HepG2 (cell line): ENCODE measurements at regions not wholly inside any gene's neighbourhood (a gene's known extent, or its start where the extent isn't known, plus 50 kb on each side); places are given as distances from the start of the nearest gene placed in this dataset.
A peak's percentile ranks its signal among the peaks of the same experiment; 100 is the strongest.

Experiments used
- CEBPG ChIP-seq: IDR thresholded peaks from 2 replicates; pipeline ENCODE4 v1.6.1; 2016
- KDM3A ChIP-seq: IDR thresholded peaks from 2 replicates; pipeline ENCODE4 v1.6.1; 2018; ENCODE audit warnings: low read depth, missing compliant biosample characterization
- KLF12 ChIP-seq: sonication (generic); formaldehyde crosslinking; IDR thresholded peaks from 2 replicates; pipeline ENCODE4 v1.4.0; 2020; ENCODE audit warnings: missing genetic modification reagents, borderline replicate concordance
- MBNL3 ChIP-seq: fragments of 250-450 bp; sonication (Bioruptor Pico); conservative IDR thresholded peaks from 2 replicates; pipeline ENCODE4 v1.8.0; 2022; ENCODE audit warnings: mild to moderate bottlenecking, inconsistent platforms
- SMAD3 ChIP-seq: sonication (generic); formaldehyde crosslinking; IDR thresholded peaks from 2 replicates; pipeline ENCODE4 v1.4.0; 2020; ENCODE audit warnings: missing genetic modification reagents
- SOX5 ChIP-seq: IDR thresholded peaks from 2 replicates; pipeline ENCODE4 v1.6.1; 2016; ENCODE audit warnings: borderline replicate concordance
- TOPORS ChIP-seq: sonication (generic); formaldehyde crosslinking; IDR thresholded peaks from 2 replicates; pipeline ENCODE4 v1.8.0; 2023; ENCODE audit warnings: mild to moderate bottlenecking, missing genetic modification reagents
- XBP1 ChIP-seq: sonication (generic); formaldehyde crosslinking; IDR thresholded peaks from 2 replicates; pipeline ENCODE4 v1.5.0; 2020; ENCODE audit warnings: missing genetic modification reagents
- ZFP90 ChIP-seq: sonication (generic); formaldehyde crosslinking; IDR thresholded peaks from 2 replicates; pipeline ENCODE4 v1.8.0; 2022; ENCODE audit warnings: missing genetic modification reagents, mild to moderate bottlenecking, inconsistent platforms, borderline replicate concordance
- ZMYM4 ChIP-seq: sonication (generic); formaldehyde crosslinking; IDR thresholded peaks from 2 replicates; pipeline ENCODE4 v1.8.1; 2023; ENCODE audit warnings: mild to moderate bottlenecking, missing genetic modification reagents
- ZNF280D ChIP-seq: sonication (generic); formaldehyde crosslinking; IDR thresholded peaks from 2 replicates; pipeline ENCODE4 v1.5.1; 2020; ENCODE audit warnings: mild to moderate bottlenecking, missing genetic modification reagents
- ZNF367 ChIP-seq: sonication (generic); formaldehyde crosslinking; IDR thresholded peaks from 2 replicates; pipeline ENCODE4 v1.4.0; 2020; ENCODE audit warnings: missing genetic modification reagents, borderline replicate concordance
- ZNF503 ChIP-seq: sonication (generic); formaldehyde crosslinking; IDR thresholded peaks from 2 replicates; pipeline ENCODE4 v1.4.0; 2020; ENCODE audit warnings: missing genetic modification reagents
- ZNF567 ChIP-seq: sonication (generic); formaldehyde crosslinking; IDR thresholded peaks from 2 replicates; pipeline ENCODE4 v1.8.1; 2023; ENCODE audit warnings: mild to moderate bottlenecking, missing genetic modification reagents, borderline replicate concordance
- TF ChIP-seq, protein P1 (sequence below): sonication (generic); formaldehyde crosslinking; IDR thresholded peaks from 2 replicates; pipeline ENCODE4 v1.8.1; 2023; ENCODE audit warnings: mild to moderate bottlenecking, missing genetic modification reagents
- TF ChIP-seq, protein P2 (sequence below): sonication (generic); formaldehyde crosslinking; IDR thresholded peaks from 2 replicates; pipeline ENCODE4 v1.4.0; 2020; ENCODE audit warnings: mild to moderate bottlenecking, missing genetic modification reagents

- TF ChIP-seq, protein P1, sequence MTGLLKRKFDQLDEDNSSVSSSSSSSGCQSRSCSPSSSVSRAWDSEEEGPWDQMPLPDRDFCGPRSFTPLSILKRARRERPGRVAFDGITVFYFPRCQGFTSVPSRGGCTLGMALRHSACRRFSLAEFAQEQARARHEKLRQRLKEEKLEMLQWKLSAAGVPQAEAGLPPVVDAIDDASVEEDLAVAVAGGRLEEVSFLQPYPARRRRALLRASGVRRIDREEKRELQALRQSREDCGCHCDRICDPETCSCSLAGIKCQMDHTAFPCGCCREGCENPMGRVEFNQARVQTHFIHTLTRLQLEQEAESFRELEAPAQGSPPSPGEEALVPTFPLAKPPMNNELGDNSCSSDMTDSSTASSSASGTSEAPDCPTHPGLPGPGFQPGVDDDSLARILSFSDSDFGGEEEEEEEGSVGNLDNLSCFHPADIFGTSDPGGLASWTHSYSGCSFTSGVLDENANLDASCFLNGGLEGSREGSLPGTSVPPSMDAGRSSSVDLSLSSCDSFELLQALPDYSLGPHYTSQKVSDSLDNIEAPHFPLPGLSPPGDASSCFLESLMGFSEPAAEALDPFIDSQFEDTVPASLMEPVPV (CRISPR knock-in tag) = no peak
- TF ChIP-seq, protein P2, sequence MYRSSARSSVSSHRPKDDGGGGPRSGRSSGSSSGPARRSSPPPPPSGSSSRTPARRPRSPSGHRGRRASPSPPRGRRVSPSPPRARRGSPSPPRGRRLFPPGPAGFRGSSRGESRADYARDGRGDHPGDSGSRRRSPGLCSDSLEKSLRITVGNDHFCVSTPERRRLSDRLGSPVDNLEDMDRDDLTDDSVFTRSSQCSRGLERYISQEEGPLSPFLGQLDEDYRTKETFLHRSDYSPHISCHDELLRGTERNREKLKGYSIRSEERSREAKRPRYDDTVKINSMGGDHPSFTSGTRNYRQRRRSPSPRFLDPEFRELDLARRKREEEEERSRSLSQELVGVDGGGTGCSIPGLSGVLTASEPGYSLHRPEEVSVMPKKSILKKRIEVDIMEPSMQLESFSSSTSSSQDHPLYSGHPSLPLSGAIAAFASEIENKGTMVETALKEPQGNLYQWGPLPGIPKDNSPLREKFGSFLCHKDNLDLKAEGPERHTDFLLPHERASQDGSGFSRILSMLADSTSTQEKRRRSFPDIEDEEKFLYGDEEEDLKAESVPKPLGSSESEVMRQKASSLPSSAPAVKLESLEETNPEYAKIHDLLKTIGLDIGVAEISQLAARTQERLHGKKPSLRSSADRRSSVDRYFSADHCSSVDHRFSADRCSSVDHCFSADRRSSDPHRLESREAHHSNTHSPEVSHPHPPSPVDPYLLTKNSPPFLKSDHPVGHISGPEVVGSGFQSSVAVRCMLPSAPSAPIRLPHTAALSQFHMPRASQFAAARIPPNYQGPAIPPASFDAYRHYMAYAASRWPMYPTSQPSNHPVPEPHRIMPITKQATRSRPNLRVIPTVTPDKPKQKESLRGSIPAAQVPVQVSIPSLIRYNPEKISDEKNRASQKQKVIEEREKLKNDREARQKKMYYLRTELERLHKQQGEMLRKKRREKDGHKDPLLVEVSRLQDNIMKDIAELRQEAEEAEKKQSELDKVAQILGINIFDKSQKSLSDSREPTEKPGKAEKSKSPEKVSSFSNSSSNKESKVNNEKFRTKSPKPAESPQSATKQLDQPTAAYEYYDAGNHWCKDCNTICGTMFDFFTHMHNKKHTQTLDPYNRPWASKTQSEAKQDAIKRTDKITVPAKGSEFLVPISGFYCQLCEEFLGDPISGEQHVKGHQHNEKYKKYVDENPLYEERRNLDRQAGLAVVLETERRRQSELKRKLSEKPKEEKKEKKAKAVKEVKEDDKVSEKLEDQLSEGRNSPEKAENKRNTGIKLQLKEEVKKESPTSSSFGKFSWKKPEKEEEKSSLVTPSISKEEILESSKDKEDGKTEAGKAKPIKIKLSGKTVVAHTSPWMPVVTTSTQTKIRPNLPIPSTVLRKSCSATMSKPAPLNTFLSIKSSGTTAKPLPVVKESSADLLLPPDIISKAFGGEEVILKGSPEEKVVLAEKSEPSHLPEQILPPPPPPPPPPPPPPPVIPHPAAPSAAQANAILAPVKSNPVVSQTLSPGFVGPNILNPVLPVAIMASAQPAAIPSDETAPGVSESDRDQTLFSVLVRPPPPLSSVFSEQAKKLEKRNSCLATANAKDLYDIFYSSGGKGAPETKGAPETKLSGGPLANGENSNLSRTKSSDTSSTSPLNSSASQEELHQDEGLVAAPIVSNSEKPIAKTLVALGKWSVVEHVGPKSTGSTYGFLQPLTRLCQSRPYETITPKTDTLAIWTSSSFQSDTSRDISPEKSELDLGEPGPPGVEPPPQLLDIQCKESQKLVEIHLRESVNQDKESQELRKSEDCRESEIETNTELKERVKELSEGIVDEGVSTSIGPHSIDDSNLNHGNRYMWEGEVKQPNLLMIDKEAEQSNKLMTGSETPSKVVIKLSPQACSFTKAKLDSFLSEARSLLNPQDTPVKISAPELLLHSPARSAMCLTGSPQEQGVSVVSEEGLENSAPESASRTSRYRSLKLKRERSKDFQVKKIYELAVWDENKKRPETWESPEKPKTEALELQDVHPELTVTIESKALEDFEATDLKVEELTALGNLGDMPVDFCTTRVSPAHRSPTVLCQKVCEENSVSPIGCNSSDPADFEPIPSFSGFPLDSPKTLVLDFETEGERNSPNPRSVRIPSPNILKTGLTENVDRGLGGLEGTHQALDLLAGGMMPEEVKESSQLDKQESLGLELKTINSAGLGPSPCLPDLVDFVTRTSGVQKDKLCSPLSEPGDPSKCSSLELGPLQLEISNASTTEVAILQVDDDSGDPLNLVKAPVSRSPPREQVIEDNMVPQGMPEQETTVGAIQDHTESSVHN (CRISPR knock-in tag) = no peak
- TF ChIP-seq KDM3A (no peak), ZNF503 (no peak), ZNF367 (no peak), MBNL3 (CRISPR knock-in tag) (no peak), ZFP90 (CRISPR knock-in tag) (no peak), XBP1 (CRISPR knock-in tag) (no peak), ZMYM4 (CRISPR knock-in tag) (peak; percentile 49; the same call in 1 of the 2 replicates), ZNF280D (CRISPR knock-in tag) (no peak), SMAD3 (no peak), ZNF567 (CRISPR knock-in tag) (no peak), CEBPG (0 out of 2 replicates have a peak, but pooled peaks have one; percentile 6), KLF12 (CRISPR knock-in tag) (no peak), TOPORS (CRISPR knock-in tag) (no peak), SOX5 (CRISPR knock-in tag) (peak; percentile 47; the same call in 1 of the 2 replicates)
These were observed 223.3 kb downstream of the SPRY1 start (continued) for GRCh38 chr4:123619895-123620294.
